GM12892 (cell line): ENCODE measurements at regions not wholly inside any gene's neighbourhood (a gene's known extent, or its start where the extent isn't known, plus 50 kb on each side); places are given as distances from the start of the nearest gene placed in this dataset.

Source experiments
- POLR2A ChIP-seq: IDR thresholded peaks from 2 replicates; pipeline ENCODE4 v1.6.1; 2011; ENCODE audit warnings: low read depth, low read length, control low read depth
- POLR2AphosphoS5 ChIP-seq: IDR thresholded peaks from 2 replicates; pipeline ENCODE4 v1.6.1; 2011; ENCODE audit warnings: low read depth, low read length, control low read depth
- TAF1 ChIP-seq: IDR thresholded peaks from 2 replicates; pipeline ENCODE4 v1.6.1; 2011; ENCODE audit warnings: low read depth, mild to moderate bottlenecking, control low read depth, low read length, borderline replicate concordance

GRCh38 chr12:13836099-13836498, 145.3 kb downstream of the GRIN2B start:
- TF ChIP-seq POLR2AphosphoS5 (no peak), POLR2A (no peak), TAF1 (no peak)
